ENCODE measurements at regions not wholly inside any gene's neighbourhood (a gene's known extent, or its start where the extent isn't known, plus 50 kb on each side); places are given as distances from the start of the nearest gene placed in this dataset.

DNA sequence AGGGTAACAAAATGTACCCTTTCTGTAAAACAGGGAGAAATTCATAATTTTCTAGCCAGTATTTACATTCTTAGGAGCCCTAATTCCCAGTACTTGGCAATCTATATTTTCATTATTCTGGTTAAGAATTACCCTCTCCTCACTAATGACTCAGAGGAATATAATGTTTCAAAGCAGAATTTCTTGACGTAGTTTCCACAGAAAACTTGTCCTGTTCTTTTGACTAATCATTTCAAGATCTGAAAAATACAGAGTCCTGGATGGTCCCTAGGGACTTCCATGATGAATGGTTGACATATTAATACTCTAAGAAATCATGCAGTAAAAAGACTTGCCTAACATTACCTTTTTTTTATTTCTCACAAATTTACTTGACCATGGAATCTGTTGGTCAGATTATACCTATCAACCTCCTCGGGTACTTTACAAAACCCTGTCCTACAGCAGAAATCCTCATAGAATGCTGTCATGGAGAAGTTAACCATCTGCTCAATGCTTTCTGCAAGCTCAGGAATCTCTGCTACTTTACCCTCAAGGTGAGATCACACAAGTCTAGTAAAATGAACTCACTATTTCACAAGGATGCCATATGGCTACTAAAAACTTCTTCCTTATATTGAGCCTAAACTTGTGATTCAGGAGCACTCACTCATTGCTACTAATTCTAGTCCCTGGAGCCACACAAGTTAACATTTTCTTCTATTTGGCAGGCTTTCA lies 202.1 kb upstream of the CNR1 start:
- CTCF ChIA-PET, result no interaction called here

DNA sequence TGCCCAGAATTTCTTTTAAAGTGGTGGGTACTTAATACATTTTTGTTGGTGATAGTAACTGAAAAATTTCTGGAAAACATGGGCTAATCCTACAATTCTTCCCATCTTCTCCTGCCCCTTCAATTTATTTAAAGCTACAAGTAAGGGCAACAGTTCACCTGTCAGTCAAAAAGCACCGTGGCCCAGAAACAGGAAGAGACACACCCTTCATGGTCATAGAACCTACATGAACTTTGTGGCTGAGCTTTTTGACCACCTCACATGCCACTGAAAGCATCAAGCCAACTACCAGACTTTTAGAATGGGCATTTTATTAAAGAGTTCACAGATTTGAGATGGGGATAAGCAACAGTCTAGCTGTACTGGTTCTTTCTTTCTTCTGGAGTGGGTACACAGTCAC lies 201.1 kb upstream of the CNR1 start:
- in situ Hi-C loops (cut with HindIII; ENCODE audit: low pct_unique_long_range_greater_than_20kb, low sequenced_read_pairs) (no loop called here), intact Hi-C loops (cut with micrococcal nuclease; ENCODE audit: unreplicated experiment) (no loop called here)
- Histone ChIP-seq H3K4me1 (ENCODE audit: control insufficient read depth, insufficient read depth, low read length) (no peaks in the 10 kb centered on the region), H3K36me3 (ENCODE audit: control insufficient read depth, insufficient read depth, low read length) (no peaks in the 10 kb centered on the region), H3K27me3 (ENCODE audit: control insufficient read depth, insufficient read depth, low read length) (no peaks in the 10 kb centered on the region), H3K27ac (ENCODE audit: low read length) (no peak overlapping the region), H3K9me3 (ENCODE audit: control insufficient read depth, insufficient read depth, low read depth, low read length) (no peaks in the 10 kb centered on the region), H3K4me3 (ENCODE audit: low read depth in 2 of 2, low read length in 2 of 2) (no peak overlapping the region)
- DNase-seq (ENCODE audit: low read depth, low spot score), result no peak
- ChIA-PET POLR2A (no interaction called here), CTCF (no interaction called here)
- TF ChIP-seq, protein P1, sequence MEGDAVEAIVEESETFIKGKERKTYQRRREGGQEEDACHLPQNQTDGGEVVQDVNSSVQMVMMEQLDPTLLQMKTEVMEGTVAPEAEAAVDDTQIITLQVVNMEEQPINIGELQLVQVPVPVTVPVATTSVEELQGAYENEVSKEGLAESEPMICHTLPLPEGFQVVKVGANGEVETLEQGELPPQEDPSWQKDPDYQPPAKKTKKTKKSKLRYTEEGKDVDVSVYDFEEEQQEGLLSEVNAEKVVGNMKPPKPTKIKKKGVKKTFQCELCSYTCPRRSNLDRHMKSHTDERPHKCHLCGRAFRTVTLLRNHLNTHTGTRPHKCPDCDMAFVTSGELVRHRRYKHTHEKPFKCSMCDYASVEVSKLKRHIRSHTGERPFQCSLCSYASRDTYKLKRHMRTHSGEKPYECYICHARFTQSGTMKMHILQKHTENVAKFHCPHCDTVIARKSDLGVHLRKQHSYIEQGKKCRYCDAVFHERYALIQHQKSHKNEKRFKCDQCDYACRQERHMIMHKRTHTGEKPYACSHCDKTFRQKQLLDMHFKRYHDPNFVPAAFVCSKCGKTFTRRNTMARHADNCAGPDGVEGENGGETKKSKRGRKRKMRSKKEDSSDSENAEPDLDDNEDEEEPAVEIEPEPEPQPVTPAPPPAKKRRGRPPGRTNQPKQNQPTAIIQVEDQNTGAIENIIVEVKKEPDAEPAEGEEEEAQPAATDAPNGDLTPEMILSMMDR (IDR thresholded peaks at IDR 0.05), result no peak
- TF ChIP-seq SIN3A (IDR thresholded peaks at IDR 0.05; ENCODE audit: borderline replicate concordance, insufficient read depth, low read depth, low read length) (no peak), TCF7L2 (IDR thresholded peaks at IDR 0.05; ENCODE audit: low read depth, low read length) (no peak), POLR2AphosphoS5 (IDR thresholded peaks at IDR 0.05; ENCODE audit: low read depth, low read length) (no peak)
- TF ChIP-seq, protein P2, sequence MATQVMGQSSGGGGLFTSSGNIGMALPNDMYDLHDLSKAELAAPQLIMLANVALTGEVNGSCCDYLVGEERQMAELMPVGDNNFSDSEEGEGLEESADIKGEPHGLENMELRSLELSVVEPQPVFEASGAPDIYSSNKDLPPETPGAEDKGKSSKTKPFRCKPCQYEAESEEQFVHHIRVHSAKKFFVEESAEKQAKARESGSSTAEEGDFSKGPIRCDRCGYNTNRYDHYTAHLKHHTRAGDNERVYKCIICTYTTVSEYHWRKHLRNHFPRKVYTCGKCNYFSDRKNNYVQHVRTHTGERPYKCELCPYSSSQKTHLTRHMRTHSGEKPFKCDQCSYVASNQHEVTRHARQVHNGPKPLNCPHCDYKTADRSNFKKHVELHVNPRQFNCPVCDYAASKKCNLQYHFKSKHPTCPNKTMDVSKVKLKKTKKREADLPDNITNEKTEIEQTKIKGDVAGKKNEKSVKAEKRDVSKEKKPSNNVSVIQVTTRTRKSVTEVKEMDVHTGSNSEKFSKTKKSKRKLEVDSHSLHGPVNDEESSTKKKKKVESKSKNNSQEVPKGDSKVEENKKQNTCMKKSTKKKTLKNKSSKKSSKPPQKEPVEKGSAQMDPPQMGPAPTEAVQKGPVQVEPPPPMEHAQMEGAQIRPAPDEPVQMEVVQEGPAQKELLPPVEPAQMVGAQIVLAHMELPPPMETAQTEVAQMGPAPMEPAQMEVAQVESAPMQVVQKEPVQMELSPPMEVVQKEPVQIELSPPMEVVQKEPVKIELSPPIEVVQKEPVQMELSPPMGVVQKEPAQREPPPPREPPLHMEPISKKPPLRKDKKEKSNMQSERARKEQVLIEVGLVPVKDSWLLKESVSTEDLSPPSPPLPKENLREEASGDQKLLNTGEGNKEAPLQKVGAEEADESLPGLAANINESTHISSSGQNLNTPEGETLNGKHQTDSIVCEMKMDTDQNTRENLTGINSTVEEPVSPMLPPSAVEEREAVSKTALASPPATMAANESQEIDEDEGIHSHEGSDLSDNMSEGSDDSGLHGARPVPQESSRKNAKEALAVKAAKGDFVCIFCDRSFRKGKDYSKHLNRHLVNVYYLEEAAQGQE (IDR thresholded peaks at IDR 0.05; ENCODE audit: insufficient read depth in 1 of 2, low read depth in 2 of 2, low read length in 1 of 2), result no peak
- ATAC-seq, result no peak
- no TSS peak for BruUV-seq (replicated peaks)

More for the DNA sequence above, 202.1 kb upstream of the CNR1 start:
- POLR2A ChIA-PET, result no interaction called here
- in situ Hi-C loops (cut with HindIII; ENCODE audit: low pct_unique_long_range_greater_than_20kb, low sequenced_read_pairs) (no loop called here), intact Hi-C loops (cut with micrococcal nuclease; ENCODE audit: unreplicated experiment) (no loop called here)
- TF ChIP-seq, protein P1 (IDR thresholded peaks at IDR 0.05), result no peak
- TF ChIP-seq, protein P2 (IDR thresholded peaks at IDR 0.05; ENCODE audit: insufficient read depth in 1 of 2, low read depth in 2 of 2, low read length in 1 of 2), result no peak
- TF ChIP-seq POLR2AphosphoS5 (IDR thresholded peaks at IDR 0.05; ENCODE audit: low read depth, low read length) (no peak), TCF7L2 (IDR thresholded peaks at IDR 0.05; ENCODE audit: low read depth, low read length) (no peak), SIN3A (IDR thresholded peaks at IDR 0.05; ENCODE audit: borderline replicate concordance, insufficient read depth, low read depth, low read length) (no peak)
- H3K4me3 ChIP-seq (ENCODE audit: low read depth in 2 of 2, low read length in 2 of 2), result no peak overlapping the region
- no peak for DNase-seq (ENCODE audit: low read depth, low spot score)
- H3K4me1 ChIP-seq (ENCODE audit: control insufficient read depth, insufficient read depth, low read length), result no peaks in the 10 kb centered on the region
- H3K27ac ChIP-seq (ENCODE audit: low read length), result no peak overlapping the region
- no TSS peak for BruUV-seq (replicated peaks)
- no peaks in the 10 kb centered on the region for H3K9me3 ChIP-seq (ENCODE audit: control insufficient read depth, insufficient read depth, low read depth, low read length)
- H3K36me3 ChIP-seq (ENCODE audit: control insufficient read depth, insufficient read depth, low read length), result no peaks in the 10 kb centered on the region
- no peak for ATAC-seq
- no peaks in the 10 kb centered on the region for H3K27me3 ChIP-seq (ENCODE audit: control insufficient read depth, insufficient read depth, low read length)
